Hepatocyte (in vitro differentiated cells): ENCODE measurements at regions not wholly inside any gene's neighbourhood (a gene's known extent, or its start where the extent isn't known, plus 50 kb on each side); places are given as distances from the start of the nearest gene placed in this dataset.
A peak's percentile ranks its signal among the peaks of the same experiment; 100 is the strongest.

Source experiments
- DNase-seq: peaks from one replicate; pipeline ENCODE4 v3.0.0-alpha.2; 2016; ENCODE audit warnings: low spot score
- H2AFZ ChIP-seq: fragments of 200-600 bp; sonication (generic); 2 replicates; pipeline ENCODE4 v1.6.0; 2016; ENCODE audit warnings: antibody characterized with exemption, mild to moderate bottlenecking
- H3K27ac ChIP-seq: fragments of 200-600 bp; sonication (generic); 2 replicates; pipeline ENCODE4 v1.5.1; 2016; ENCODE audit warnings: mild to moderate bottlenecking
- H3K27me3 ChIP-seq: fragments of 200-600 bp; sonication (generic); 2 replicates; pipeline ENCODE4 v1.6.1; 2016
- H3K36me3 ChIP-seq: fragments of 200-600 bp; sonication (generic); replicated peaks from 2 replicates; pipeline ENCODE4 v1.5.1; 2016; ENCODE audit warnings: low read depth; ENCODE audit not compliant: insufficient read depth
- H3K4me1 ChIP-seq: fragments of 200-600 bp; sonication (generic); 2 replicates; pipeline ENCODE4 v1.5.1; 2016; ENCODE audit warnings: mild to moderate bottlenecking, moderate library complexity; ENCODE audit not compliant: insufficient read depth
- H3K4me2 ChIP-seq: fragments of 200-600 bp; sonication (generic); 2 replicates; pipeline ENCODE4 v1.6.0; 2016
- H3K4me3 ChIP-seq: fragments of 200-600 bp; sonication (generic); 2 replicates; pipeline ENCODE4 v1.5.1; 2016; ENCODE audit warnings: mild to moderate bottlenecking
- H3K79me2 ChIP-seq: fragments of 200-600 bp; sonication (generic); 2 replicates; pipeline ENCODE4 v1.6.0; 2017; ENCODE audit warnings: mild to moderate bottlenecking
- H3K9me2 ChIP-seq: fragments of 200-600 bp; sonication (generic); replicated peaks from 2 replicates; pipeline ENCODE4 v1.6.0; 2017; ENCODE audit warnings: mild to moderate bottlenecking; ENCODE audit not compliant: insufficient read depth
- H3K9me3 ChIP-seq: fragments of 200-600 bp; sonication (generic); 2 replicates; pipeline ENCODE4 v1.5.1; 2016; ENCODE audit warnings: low read depth, mild to moderate bottlenecking
- H4K20me1 ChIP-seq: fragments of 200-600 bp; sonication (generic); 2 replicates; pipeline ENCODE4 v1.6.0; 2016; ENCODE audit warnings: mild to moderate bottlenecking; ENCODE audit not compliant: insufficient read depth, poor library complexity, severe bottlenecking
- EZH2 ChIP-seq: fragments of 200-600 bp; sonication (generic); IDR thresholded peaks from 2 replicates; pipeline ENCODE4 v1.6.1; 2016; ENCODE audit warnings: antibody characterized with exemption, mild to moderate bottlenecking, borderline replicate concordance
- EZH2phosphoT487 ChIP-seq: fragments of 200-600 bp; sonication (generic); IDR thresholded peaks from one replicate; pipeline ENCODE4 v1.6.1; 2018; ENCODE audit warnings: antibody characterized with exemption, mild to moderate bottlenecking, low read depth, moderate library complexity; ENCODE audit not compliant: unreplicated experiment, severe bottlenecking
- WGBS: methylation state at CpG from one replicate; pipeline ENCODE4 v1.1.6; 2016; ENCODE audit warnings: low lambda C conversion rate; ENCODE audit errors: missing lambda C conversion rate; 5-methylcytosine and 5-hydroxymethylcytosine counted together
- TF ChIP-seq, protein P1 (sequence below): fragments of 200-600 bp; sonication (generic); IDR thresholded peaks from 2 replicates; pipeline ENCODE4 v1.5.1; 2016; ENCODE audit warnings: antibody characterized with exemption, mild to moderate bottlenecking; ENCODE audit not compliant: poor library complexity

DNA sequence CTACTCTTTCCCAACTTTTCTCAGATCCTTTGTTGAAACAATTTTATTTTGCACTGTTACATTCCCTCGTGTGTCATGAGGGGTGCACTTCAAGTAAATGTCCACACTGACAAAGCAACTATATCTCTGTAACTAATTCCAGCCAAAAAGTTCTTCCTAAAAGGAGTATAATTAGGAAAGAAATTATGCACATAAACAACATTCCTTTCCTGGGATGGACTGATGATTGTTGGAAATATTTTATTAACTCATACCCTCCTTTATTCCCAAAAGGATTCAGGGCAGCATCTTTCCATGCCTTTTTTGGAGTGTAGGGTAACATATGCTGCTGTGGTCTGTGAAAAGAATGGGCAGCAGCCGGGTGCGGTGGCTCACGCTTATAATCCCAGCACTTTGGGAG is 426.1 kb upstream of the THBS1 start:
- WGBS, result 93% methylated on average over 4 of the region's 4 CpGs
- Histone ChIP-seq H3K79me2 (no peaks in the 10 kb centered on the region), H3K9me2 (no peaks in the 10 kb centered on the region), H3K4me1 (peaks cover 4% of the 10 kb centered on the region), H3K4me3 (no peak overlapping the region), H3K36me3 (no peaks in the 10 kb centered on the region), H2AFZ (no peak overlapping the region), H3K27me3 (no peaks in the 10 kb centered on the region), H4K20me1 (no peaks in the 10 kb centered on the region), H3K9me3 (no peaks in the 10 kb centered on the region), H3K4me2 (peak overlapping the region; percentile 24), H3K27ac (peak overlapping the region; percentile 77)
- DNase-seq, result no peak
- TF ChIP-seq EZH2phosphoT487 (no peak), EZH2 (no peak)
- TF ChIP-seq, protein P1, sequence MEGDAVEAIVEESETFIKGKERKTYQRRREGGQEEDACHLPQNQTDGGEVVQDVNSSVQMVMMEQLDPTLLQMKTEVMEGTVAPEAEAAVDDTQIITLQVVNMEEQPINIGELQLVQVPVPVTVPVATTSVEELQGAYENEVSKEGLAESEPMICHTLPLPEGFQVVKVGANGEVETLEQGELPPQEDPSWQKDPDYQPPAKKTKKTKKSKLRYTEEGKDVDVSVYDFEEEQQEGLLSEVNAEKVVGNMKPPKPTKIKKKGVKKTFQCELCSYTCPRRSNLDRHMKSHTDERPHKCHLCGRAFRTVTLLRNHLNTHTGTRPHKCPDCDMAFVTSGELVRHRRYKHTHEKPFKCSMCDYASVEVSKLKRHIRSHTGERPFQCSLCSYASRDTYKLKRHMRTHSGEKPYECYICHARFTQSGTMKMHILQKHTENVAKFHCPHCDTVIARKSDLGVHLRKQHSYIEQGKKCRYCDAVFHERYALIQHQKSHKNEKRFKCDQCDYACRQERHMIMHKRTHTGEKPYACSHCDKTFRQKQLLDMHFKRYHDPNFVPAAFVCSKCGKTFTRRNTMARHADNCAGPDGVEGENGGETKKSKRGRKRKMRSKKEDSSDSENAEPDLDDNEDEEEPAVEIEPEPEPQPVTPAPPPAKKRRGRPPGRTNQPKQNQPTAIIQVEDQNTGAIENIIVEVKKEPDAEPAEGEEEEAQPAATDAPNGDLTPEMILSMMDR, result no peak

DNA sequence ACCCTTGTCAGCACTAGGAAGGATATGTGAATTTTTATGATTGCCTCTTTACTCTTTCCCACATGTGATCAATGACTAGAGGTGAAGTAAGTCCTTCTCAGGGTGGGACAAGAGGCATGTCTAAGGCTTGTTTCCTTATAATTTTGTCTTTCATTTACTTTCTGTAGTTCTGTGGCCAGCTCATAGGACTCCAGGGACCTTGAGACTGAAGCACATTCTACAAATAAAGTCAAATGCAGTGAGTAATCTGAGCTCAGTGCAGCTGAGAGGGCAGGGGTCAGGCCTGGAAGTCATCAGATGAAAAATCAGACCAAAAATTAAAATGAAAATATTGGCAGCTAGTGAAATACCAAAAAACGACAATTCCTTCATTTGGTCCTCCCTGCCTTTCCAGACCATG is 424.7 kb upstream of the THBS1 start:
- Histone ChIP-seq H3K4me1 (peaks cover 4% of the 10 kb centered on the region), H3K4me2 (no peak overlapping the region), H2AFZ (no peak overlapping the region), H3K27ac (no peak overlapping the region), H3K9me3 (no peaks in the 10 kb centered on the region), H3K36me3 (no peaks in the 10 kb centered on the region), H3K9me2 (no peaks in the 10 kb centered on the region), H3K27me3 (no peaks in the 10 kb centered on the region), H3K4me3 (no peak overlapping the region), H3K79me2 (no peaks in the 10 kb centered on the region), H4K20me1 (no peaks in the 10 kb centered on the region)
- no peak for DNase-seq
- 69% methylated on average over 1 of the region's 1 CpG for WGBS
- no peak for TF ChIP-seq EZH2

DNA sequence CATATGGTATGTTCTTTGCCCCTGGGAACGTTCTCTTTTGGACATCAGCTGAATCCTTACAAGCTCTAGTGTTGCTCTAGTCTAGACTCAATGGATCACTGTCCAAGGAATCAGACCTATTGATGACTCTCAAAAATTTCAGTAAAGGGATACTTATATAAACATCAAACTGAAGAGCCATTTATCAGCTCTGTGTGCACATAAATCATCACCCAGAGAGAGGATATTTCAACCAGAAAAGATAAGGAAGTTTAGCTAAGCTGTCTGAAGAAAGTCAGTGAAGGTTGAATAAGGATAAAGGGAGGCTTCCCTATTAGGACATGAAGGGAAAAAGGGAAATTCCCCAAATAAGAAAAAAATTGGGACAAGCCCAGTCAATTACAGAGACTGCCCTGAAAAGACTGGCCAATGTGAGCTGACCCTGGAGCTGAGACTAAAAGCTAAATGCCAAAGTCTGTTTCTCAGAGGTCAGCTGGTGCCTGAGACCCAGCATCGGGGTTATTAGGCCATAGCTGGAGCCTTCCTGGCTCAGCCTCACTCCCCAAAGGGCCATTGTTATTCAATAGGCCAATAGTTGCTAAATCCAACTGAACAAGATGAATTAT is 424.1 kb upstream of the THBS1 start:
- 77% methylated on average over 2 of the region's 2 CpGs for WGBS

DNA sequence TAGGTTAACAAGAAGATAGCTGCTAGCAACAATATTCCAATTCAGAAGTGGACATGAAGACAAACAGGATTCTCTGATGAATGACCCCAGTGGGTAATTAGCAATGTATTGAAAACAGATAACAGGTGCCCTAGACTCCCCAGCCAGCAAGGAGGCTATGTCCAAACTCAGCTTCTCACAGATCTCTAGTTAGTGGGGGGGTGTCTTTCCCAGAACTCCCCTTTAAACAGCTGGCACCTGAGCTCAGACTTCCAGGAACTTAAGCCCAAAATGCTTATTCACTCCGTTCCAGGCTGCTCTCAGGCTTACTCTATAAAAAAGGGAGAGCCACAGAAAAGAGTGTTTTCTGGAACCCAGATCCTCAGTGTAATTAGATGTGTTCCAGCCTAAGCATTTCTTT is 423.0 kb upstream of the THBS1 start:
- no peak overlapping the region for H2AFZ ChIP-seq
- H3K27ac ChIP-seq, result no peak overlapping the region
- H3K36me3 ChIP-seq, result no peaks in the 10 kb centered on the region
- no peak for DNase-seq
- H3K4me3 ChIP-seq, result no peak overlapping the region
- peaks cover 4% of the 10 kb centered on the region for H3K4me1 ChIP-seq
- WGBS, result 83% methylated on average over 1 of the region's 1 CpG
- H3K9me3 ChIP-seq, result no peaks in the 10 kb centered on the region
- no peak overlapping the region for H3K4me2 ChIP-seq
- H3K9me2 ChIP-seq, result no peaks in the 10 kb centered on the region
- no peaks in the 10 kb centered on the region for H3K27me3 ChIP-seq
- no peaks in the 10 kb centered on the region for H3K79me2 ChIP-seq
- no peak for TF ChIP-seq EZH2phosphoT487
- no peak for TF ChIP-seq EZH2
- TF ChIP-seq, protein P1, result no peak
- H4K20me1 ChIP-seq, result no peaks in the 10 kb centered on the region

More for the DNA sequence above, 424.1 kb upstream of the THBS1 start:
- Histone ChIP-seq H3K9me2 (no peaks in the 10 kb centered on the region), H3K27me3 (no peaks in the 10 kb centered on the region), H3K27ac (no peak overlapping the region), H3K4me2 (no peak overlapping the region), H3K4me3 (no peak overlapping the region), H3K36me3 (no peaks in the 10 kb centered on the region), H4K20me1 (no peaks in the 10 kb centered on the region), H2AFZ (no peak overlapping the region), H3K4me1 (peaks cover 4% of the 10 kb centered on the region), H3K79me2 (no peaks in the 10 kb centered on the region), H3K9me3 (no peaks in the 10 kb centered on the region)
- DNase-seq, result no peak
- TF ChIP-seq EZH2 (no peak), EZH2phosphoT487 (no peak)
- TF ChIP-seq, protein P1, result no peak
